IMR-90 (cell line): ENCODE measurements at regions not wholly inside any gene's neighbourhood (a gene's known extent, or its start where the extent isn't known, plus 50 kb on each side); places are given as distances from the start of the nearest gene placed in this dataset.

ENCODE experiments used
- BHLHE40 ChIP-seq: fragments of 150-350 bp; IDR thresholded peaks from 2 replicates; pipeline ENCODE4 v1.6.1; 2016; ENCODE audit warnings: mild to moderate bottlenecking, low read depth, low read length
- CEBPB ChIP-seq: IDR thresholded peaks from 2 replicates; pipeline ENCODE4 v1.6.1; 2012; ENCODE audit warnings: low read depth, low read length, improper control_type of control experiment
- MAFK ChIP-seq: IDR thresholded peaks from 2 replicates; pipeline ENCODE4 v1.6.1; 2012; ENCODE audit warnings: low read depth, low read length, improper control_type of control experiment
- POLR2A ChIP-seq: IDR thresholded peaks from 2 replicates; pipeline ENCODE4 v1.6.1; 2012; ENCODE audit warnings: mild to moderate bottlenecking, low read depth, low read length
- RAD21 ChIP-seq: IDR thresholded peaks from 2 replicates; pipeline ENCODE4 v1.6.1; 2012; ENCODE audit warnings: low read length, improper control_type of control experiment
- RCOR1 ChIP-seq: IDR thresholded peaks from 2 replicates; pipeline ENCODE4 v1.6.1; 2012; ENCODE audit warnings: mild to moderate bottlenecking, low read length, improper control_type of control experiment; ENCODE audit not compliant: insufficient replicate concordance
- RFX5 ChIP-seq: IDR thresholded peaks from 2 replicates; pipeline ENCODE4 v1.8.0; 2012; ENCODE audit warnings: low read depth, mild to moderate bottlenecking, low read length, moderate library complexity
- TF ChIP-seq, protein P1 (sequence below): fragments of 150-350 bp; IDR thresholded peaks from 2 replicates; pipeline ENCODE4 v1.6.1; 2017; ENCODE audit warnings: mild to moderate bottlenecking, antibody characterized with exemption, low read length, low read depth
- TF ChIP-seq, protein P2 (sequence below): conservative IDR thresholded peaks from 2 replicates; pipeline ENCODE4 v1.5.1; 2012; ENCODE audit warnings: mild to moderate bottlenecking, low read depth, low read length, improper control_type of control experiment

DNA sequence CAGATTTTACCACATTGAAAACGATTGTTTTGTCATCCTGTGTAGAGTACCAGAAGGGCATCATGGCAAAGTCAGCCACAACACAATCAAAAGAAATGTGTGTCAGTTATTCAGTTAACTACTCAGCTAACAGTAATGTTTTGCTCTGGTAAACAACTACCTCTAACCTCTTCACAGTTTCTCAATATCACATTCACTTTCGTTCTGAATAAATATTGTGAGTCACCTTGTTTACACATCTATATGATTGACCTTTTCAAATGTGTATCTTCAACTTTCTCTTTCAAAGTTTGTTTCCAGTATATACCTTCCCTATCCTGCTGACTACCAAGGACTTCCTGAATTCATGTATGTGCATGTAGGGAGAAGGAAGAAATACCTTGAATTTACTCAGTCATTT, 216.6 kb upstream of the UFL1 start:
- TF ChIP-seq POLR2A (no peak), RCOR1 (no peak), CEBPB (no peak), RFX5 (no peak), MAFK (no peak), RAD21 (no peak), BHLHE40 (no peak)
- TF ChIP-seq, protein P1, sequence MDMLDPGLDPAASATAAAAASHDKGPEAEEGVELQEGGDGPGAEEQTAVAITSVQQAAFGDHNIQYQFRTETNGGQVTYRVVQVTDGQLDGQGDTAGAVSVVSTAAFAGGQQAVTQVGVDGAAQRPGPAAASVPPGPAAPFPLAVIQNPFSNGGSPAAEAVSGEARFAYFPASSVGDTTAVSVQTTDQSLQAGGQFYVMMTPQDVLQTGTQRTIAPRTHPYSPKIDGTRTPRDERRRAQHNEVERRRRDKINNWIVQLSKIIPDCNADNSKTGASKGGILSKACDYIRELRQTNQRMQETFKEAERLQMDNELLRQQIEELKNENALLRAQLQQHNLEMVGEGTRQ = no peak
- TF ChIP-seq, protein P2, sequence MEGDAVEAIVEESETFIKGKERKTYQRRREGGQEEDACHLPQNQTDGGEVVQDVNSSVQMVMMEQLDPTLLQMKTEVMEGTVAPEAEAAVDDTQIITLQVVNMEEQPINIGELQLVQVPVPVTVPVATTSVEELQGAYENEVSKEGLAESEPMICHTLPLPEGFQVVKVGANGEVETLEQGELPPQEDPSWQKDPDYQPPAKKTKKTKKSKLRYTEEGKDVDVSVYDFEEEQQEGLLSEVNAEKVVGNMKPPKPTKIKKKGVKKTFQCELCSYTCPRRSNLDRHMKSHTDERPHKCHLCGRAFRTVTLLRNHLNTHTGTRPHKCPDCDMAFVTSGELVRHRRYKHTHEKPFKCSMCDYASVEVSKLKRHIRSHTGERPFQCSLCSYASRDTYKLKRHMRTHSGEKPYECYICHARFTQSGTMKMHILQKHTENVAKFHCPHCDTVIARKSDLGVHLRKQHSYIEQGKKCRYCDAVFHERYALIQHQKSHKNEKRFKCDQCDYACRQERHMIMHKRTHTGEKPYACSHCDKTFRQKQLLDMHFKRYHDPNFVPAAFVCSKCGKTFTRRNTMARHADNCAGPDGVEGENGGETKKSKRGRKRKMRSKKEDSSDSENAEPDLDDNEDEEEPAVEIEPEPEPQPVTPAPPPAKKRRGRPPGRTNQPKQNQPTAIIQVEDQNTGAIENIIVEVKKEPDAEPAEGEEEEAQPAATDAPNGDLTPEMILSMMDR = no peak
